ENCODE measurements at regions not wholly inside any gene's neighbourhood (a gene's known extent, or its start where the extent isn't known, plus 50 kb on each side); places are given as distances from the start of the nearest gene placed in this dataset.

GRCh38 chr2:56104962-56105361 lies 78.8 kb upstream of the CCDC85A start:
- H3K27me3 ChIP-seq = no peaks in the 10 kb centered on the region
- in situ Hi-C loops (cut with MboI; ENCODE audit: low sequenced_read_pairs in 4 of 4) (no loop called here), intact Hi-C loops (cut with DNase I; ENCODE audit: low total_unique reads) (no loop called here)
- H3K4me1 ChIP-seq = no peaks in the 10 kb centered on the region
- no peaks in the 10 kb centered on the region for H3K36me3 ChIP-seq
- TF ChIP-seq CTCF (IDR thresholded peaks at IDR 0.05 in 4 of 5, conservative IDR thresholded peaks at IDR 0.05 in 1 of 5) = no peak
- TF ChIP-seq POLR2A (IDR thresholded peaks at IDR 0.05) = no peak
- H3K4me3 ChIP-seq = no peak overlapping the region
- H3K9me3 ChIP-seq = no peaks in the 10 kb centered on the region
- no peak for ATAC-seq
- H3K27ac ChIP-seq = no peak overlapping the region
- no peak for DNase-seq

GRCh38 chr2:56107502-56108220 lies 76.1 kb upstream of the CCDC85A start:
- intact Hi-C loops (cut with DNase I; ENCODE audit: low total_unique reads) = no loop called here

GRCh38 chr2:56108806-56109205 lies 75.0 kb upstream of the CCDC85A start:
- Histone ChIP-seq H3K36me3 (no peaks in the 10 kb centered on the region), H3K4me1 (no peaks in the 10 kb centered on the region), H3K27me3 (no peaks in the 10 kb centered on the region), H3K27ac (no peak overlapping the region), H3K9me3 (no peaks in the 10 kb centered on the region), H3K4me3 (no peak overlapping the region)
- intact Hi-C loops (cut with DNase I; ENCODE audit: low total_unique reads) = no loop called here
- DNase-seq (no peak), ATAC-seq (no peak)
- TF ChIP-seq POLR2A (IDR thresholded peaks at IDR 0.05) (no peak), CTCF (IDR thresholded peaks at IDR 0.05 in 4 of 5, conservative IDR thresholded peaks at IDR 0.05 in 1 of 5) (no peak)
- in situ Hi-C loops (cut with MboI; ENCODE audit: low sequenced_read_pairs in 4 of 4) = no loop called here

More at GRCh38 chr2:56107502-56108220, 76.1 kb upstream of the CCDC85A start:
- no peak for TF ChIP-seq CTCF (IDR thresholded peaks at IDR 0.05 in 4 of 5, conservative IDR thresholded peaks at IDR 0.05 in 1 of 5)
- no peak for TF ChIP-seq POLR2A (IDR thresholded peaks at IDR 0.05)
- in situ Hi-C loops (cut with MboI; ENCODE audit: low sequenced_read_pairs in 4 of 4) = no loop called here
- no peaks in the 10 kb centered on the region for H3K27me3 ChIP-seq
- H3K4me3 ChIP-seq = no peak overlapping the region
- no peak for DNase-seq
- no peak overlapping the region for H3K27ac ChIP-seq
- no peak for ATAC-seq
- H3K9me3 ChIP-seq = no peaks in the 10 kb centered on the region
- H3K36me3 ChIP-seq = no peaks in the 10 kb centered on the region
- no peaks in the 10 kb centered on the region for H3K4me1 ChIP-seq

GRCh38 chr2:56109994-56110393 lies 73.8 kb upstream of the CCDC85A start:
- no peaks in the 10 kb centered on the region for H3K27me3 ChIP-seq
- H3K27ac ChIP-seq = no peak overlapping the region
- no peak for TF ChIP-seq POLR2A (IDR thresholded peaks at IDR 0.05)
- TF ChIP-seq CTCF (IDR thresholded peaks at IDR 0.05 in 4 of 5, conservative IDR thresholded peaks at IDR 0.05 in 1 of 5) = no peak
- H3K36me3 ChIP-seq = no peaks in the 10 kb centered on the region
- no peak overlapping the region for H3K4me3 ChIP-seq
- H3K4me1 ChIP-seq = no peaks in the 10 kb centered on the region
- intact Hi-C loops (cut with DNase I; ENCODE audit: low total_unique reads) (no loop called here), in situ Hi-C loops (cut with MboI; ENCODE audit: low sequenced_read_pairs in 4 of 4) (no loop called here)
- ATAC-seq (no peak), DNase-seq (no peak)
- H3K9me3 ChIP-seq = no peaks in the 10 kb centered on the region

All from gastrocnemius medialis (tissue), 4 donors.